Peyer's patch (tissue), 4 donors: ENCODE measurements at regions not wholly inside any gene's neighbourhood (a gene's known extent, or its start where the extent isn't known, plus 50 kb on each side); places are given as distances from the start of the nearest gene placed in this dataset.

Experiments used
- DNase-seq, 3 donors: peaks; one replicate each; pipeline ENCODE4 v3.0.0-alpha.2; 2017 to 2019
- H3K27ac ChIP-seq, 4 donors: fragments of 200-600 bp; sonication (generic); one replicate each; pipeline ENCODE4 v1.5.1; 2016 to 2019
- H3K27me3 ChIP-seq, 2 donors: fragments of 200-600 bp; sonication (generic); one replicate each; pipeline ENCODE4 v1.5.1; 2019
- H3K36me3 ChIP-seq, 3 donors: fragments of 200-600 bp; sonication (generic); one replicate each; pipeline ENCODE4 v1.5.1; 2016 to 2019
- H3K4me1 ChIP-seq, 4 donors: fragments of 200-600 bp; sonication (generic); one replicate each; pipeline ENCODE4 v1.5.1; 2016 to 2019
- H3K4me3 ChIP-seq, 4 donors: fragments of 200-600 bp; sonication (generic); 1 replicate in 3 of 4; 2 replicates in 1 of 4; pipeline ENCODE4 v1.5.1; 2016 to 2019; ENCODE audit warnings: mild to moderate bottlenecking in 1 of 4
- H3K9me3 ChIP-seq, 4 donors: fragments of 200-600 bp; sonication (generic); one replicate each; pipeline ENCODE4 v1.5.1; 2016 to 2019; ENCODE audit warnings: mild to moderate bottlenecking in 1 of 4
- CTCF ChIP-seq, 6 experiments: fragments of 450-650 bp in 4 of 6; fragments of 200-600 bp in 2 of 6; sonication (generic) in 1 of 6; IDR thresholded peaks; one replicate each; pipeline ENCODE4 v1.5.1; 2017 to 2019; ENCODE audit warnings: antibody characterized with exemption in 6 of 6, mild to moderate bottlenecking in 3 of 6, moderate library complexity in 1 of 6
- POLR2A ChIP-seq, 2 donors: fragments of 450-650 bp; IDR thresholded peaks; one replicate each; pipeline ENCODE4 v1.5.1; 2017; ENCODE audit warnings: antibody characterized with exemption in 2 of 2, mild to moderate bottlenecking in 2 of 2, moderate library complexity in 2 of 2

GRCh38 chr13:37997641-37998040 lies 128.1 kb upstream of the TRPC4 start:
- DNase-seq, result no peak
- Histone ChIP-seq H3K4me1 (no peaks in the 10 kb centered on the region), H3K36me3 (no peaks in the 10 kb centered on the region)

GRCh38 chr13:37995092-37995491 lies 125.5 kb upstream of the TRPC4 start:
- no peak for DNase-seq
- Histone ChIP-seq H3K36me3 (no peaks in the 10 kb centered on the region), H3K27me3 (no peaks in the 10 kb centered on the region), H3K4me3 (no peak overlapping the region), H3K4me1 (no peaks in the 10 kb centered on the region), H3K9me3 (no peaks in the 10 kb centered on the region), H3K27ac (no peak overlapping the region)
- TF ChIP-seq POLR2A (IDR thresholded peaks at IDR 0.05) (no peak), CTCF (IDR thresholded peaks at IDR 0.05) (no peak)

More at GRCh38 chr13:37997641-37998040, 128.1 kb upstream of the TRPC4 start:
- H3K27me3 ChIP-seq, result no peaks in the 10 kb centered on the region
- no peaks in the 10 kb centered on the region for H3K9me3 ChIP-seq
- TF ChIP-seq CTCF (IDR thresholded peaks at IDR 0.05) (no peak), POLR2A (IDR thresholded peaks at IDR 0.05) (no peak)
- H3K4me3 ChIP-seq, result no peak overlapping the region
- no peak overlapping the region for H3K27ac ChIP-seq

- H3K27ac ChIP-seq, result no peak overlapping the region
- DNase-seq, result no peak
- H3K4me3 ChIP-seq, result no peak overlapping the region
- no peak for TF ChIP-seq CTCF (IDR thresholded peaks at IDR 0.05)
- TF ChIP-seq POLR2A (IDR thresholded peaks at IDR 0.05), result no peak
- no peaks in the 10 kb centered on the region for H3K27me3 ChIP-seq
- H3K9me3 ChIP-seq, result no peaks in the 10 kb centered on the region
- H3K36me3 ChIP-seq, result no peaks in the 10 kb centered on the region
- H3K4me1 ChIP-seq, result no peaks in the 10 kb centered on the region
These were observed 117.2 kb upstream of the TRPC4 start for GRCh38 chr13:37986811-37987210.

GRCh38 chr13:37985281-37985680 lies 115.7 kb upstream of the TRPC4 start:
- DNase-seq, result no peak
- H3K4me1 ChIP-seq, result no peaks in the 10 kb centered on the region
- no peak for TF ChIP-seq POLR2A (IDR thresholded peaks at IDR 0.05)
- no peak for TF ChIP-seq CTCF (IDR thresholded peaks at IDR 0.05)

GRCh38 chr13:37984357-37984756 lies 114.8 kb upstream of the TRPC4 start:
- H3K9me3 ChIP-seq, result no peaks in the 10 kb centered on the region
- H3K4me1 ChIP-seq, result no peaks in the 10 kb centered on the region
- H3K4me3 ChIP-seq, result no peak overlapping the region
- no peaks in the 10 kb centered on the region for H3K27me3 ChIP-seq
- DNase-seq, result no peak
- TF ChIP-seq CTCF (IDR thresholded peaks at IDR 0.05), result no peak
- no peak for TF ChIP-seq POLR2A (IDR thresholded peaks at IDR 0.05)
- no peaks in the 10 kb centered on the region for H3K36me3 ChIP-seq
- H3K27ac ChIP-seq, result no peak overlapping the region

More at GRCh38 chr13:37985281-37985680, 115.7 kb upstream of the TRPC4 start:
- no peaks in the 10 kb centered on the region for H3K9me3 ChIP-seq
- no peak overlapping the region for H3K4me3 ChIP-seq
- no peaks in the 10 kb centered on the region for H3K27me3 ChIP-seq
- no peaks in the 10 kb centered on the region for H3K36me3 ChIP-seq
- no peak overlapping the region for H3K27ac ChIP-seq

GRCh38 chr13:37981932-37982331 lies 112.4 kb upstream of the TRPC4 start:
- no peaks in the 10 kb centered on the region for H3K9me3 ChIP-seq
- H3K27me3 ChIP-seq, result no peaks in the 10 kb centered on the region
- no peak overlapping the region for H3K27ac ChIP-seq
- no peak overlapping the region for H3K4me3 ChIP-seq
- no peaks in the 10 kb centered on the region for H3K4me1 ChIP-seq
- H3K36me3 ChIP-seq, result no peaks in the 10 kb centered on the region
- no peak for DNase-seq
- TF ChIP-seq CTCF (IDR thresholded peaks at IDR 0.05), result no peak
- TF ChIP-seq POLR2A (IDR thresholded peaks at IDR 0.05), result no peak
